Body of pancreas (tissue), 4 donors: ENCODE measurements at regions not wholly inside any gene's neighbourhood (a gene's known extent, or its start where the extent isn't known, plus 50 kb on each side); places are given as distances from the start of the nearest gene placed in this dataset.

Experiments used
- ATAC-seq: fragments of 150-250 bp; one replicate; pipeline ENCODE4 v1.9.1; 2016
- DNase-seq, 4 donors: peaks; one replicate each; pipeline ENCODE4 v3.0.0-alpha.2; 2019
- H3K27ac ChIP-seq, 4 donors: fragments of 200-600 bp; sonication (generic); 1 replicate in 3 of 4; 2 replicates in 1 of 4; pipeline versions ENCODE4 v1.5.1 to v1.6.1; 2016 to 2019; ENCODE audit warnings: mild to moderate bottlenecking in 1 of 4, mixed read lengths in 1 of 4, moderate library complexity in 1 of 4
- H3K27me3 ChIP-seq, 2 donors: fragments of 200-600 bp; sonication (generic); one replicate each; pipeline ENCODE4 v1.6.0; 2016; ENCODE audit warnings: mild to moderate bottlenecking in 1 of 2
- H3K36me3 ChIP-seq, 2 donors: fragments of 200-600 bp; sonication (generic); replicated peaks in 1 of 2; 2 replicates each; pipeline ENCODE4 v1.5.1; 2016; ENCODE audit warnings: low read depth in 2 of 2; ENCODE audit not compliant: insufficient read depth in 1 of 2
- H3K4me1 ChIP-seq: fragments of 200-600 bp; sonication (generic); one replicate; pipeline ENCODE4 v1.6.0; 2016
- H3K4me3 ChIP-seq, 2 donors: fragments of 200-600 bp; sonication (generic); 1 replicate in 1 of 2; 2 replicates in 1 of 2; pipeline ENCODE4 v1.5.1; 2016 to 2019
- H3K9me3 ChIP-seq, 3 donors: fragments of 200-600 bp; sonication (generic); 1 replicate in 2 of 3; 2 replicates in 1 of 3; pipeline ENCODE4 v1.5.1; 2016
- CTCF ChIP-seq, 7 experiments: fragments of 450-650 bp in 4 of 7; fragments of 200-600 bp in 3 of 7; sonication (generic) in 3 of 7; IDR thresholded peaks; one replicate each; pipeline ENCODE4 v1.5.1; 2016 to 2019; ENCODE audit warnings: antibody characterized with exemption in 7 of 7
- POLR2A ChIP-seq, 3 donors: fragments of 450-650 bp; IDR thresholded peaks; one replicate each; pipeline ENCODE4 v1.6.1; 2016; ENCODE audit warnings: antibody characterized with exemption in 3 of 3, mild to moderate bottlenecking in 2 of 3
- WGBS, 2 donors: methylation state at CpG; one replicate each; pipeline ENCODE4 v1.1.5; 2017; 5-methylcytosine and 5-hydroxymethylcytosine counted together
- intact Hi-C: fragments of 100-400 bp; cut with DNase I; formaldehyde crosslinking; loops from one replicate; pipeline ENCODE4 v1.15.1; 2023

DNA sequence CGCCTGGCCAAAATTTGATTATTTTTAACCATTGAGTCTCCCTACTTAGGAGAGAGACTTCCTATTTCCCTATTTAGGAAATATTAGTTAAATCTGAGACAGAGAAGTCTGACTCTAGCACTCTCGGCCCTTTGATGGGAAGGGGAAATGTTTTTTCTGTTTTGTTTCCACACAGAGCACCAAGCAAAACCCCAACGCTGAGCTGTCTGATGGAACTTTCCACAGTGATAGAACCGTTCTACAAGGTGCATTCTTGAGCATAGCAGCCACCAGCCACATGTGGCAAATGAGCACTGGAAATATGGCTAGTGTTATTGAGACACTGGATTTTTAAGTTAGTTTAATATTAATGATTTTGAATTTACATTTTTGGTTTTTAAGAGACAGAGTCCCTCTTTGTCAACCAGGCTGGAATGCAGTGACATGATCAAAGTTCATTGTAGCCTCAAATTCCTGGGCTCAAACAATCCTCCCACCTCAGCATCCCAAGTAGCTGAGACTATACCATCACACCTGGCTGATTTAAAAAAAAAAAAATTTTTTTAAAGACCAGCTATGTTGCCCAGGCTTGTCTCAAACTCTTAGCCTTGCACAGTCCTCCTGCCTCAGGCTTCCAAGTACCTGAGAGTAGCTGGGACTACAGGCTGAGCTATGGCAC lies 77.3 kb upstream of the GALNT2 start:
- H3K27me3 ChIP-seq, result no peaks in the 10 kb centered on the region
- no peaks in the 10 kb centered on the region for H3K9me3 ChIP-seq
- ATAC-seq, result no peak
- TF ChIP-seq CTCF (IDR thresholded peaks at IDR 0.05), result no peak
- no peak for TF ChIP-seq POLR2A (IDR thresholded peaks at IDR 0.05)
- 81 to 95% methylated on average over 4 of the region's 4 CpGs for WGBS, 2 donors
- no peak overlapping the region for H3K27ac ChIP-seq
- H3K36me3 ChIP-seq, result no peaks in the 10 kb centered on the region
- no peak for DNase-seq
- peaks cover 16% of the 10 kb centered on the region for H3K4me1 ChIP-seq
- H3K4me3 ChIP-seq, result no peak overlapping the region
- intact Hi-C loops, result no loop called here

DNA sequence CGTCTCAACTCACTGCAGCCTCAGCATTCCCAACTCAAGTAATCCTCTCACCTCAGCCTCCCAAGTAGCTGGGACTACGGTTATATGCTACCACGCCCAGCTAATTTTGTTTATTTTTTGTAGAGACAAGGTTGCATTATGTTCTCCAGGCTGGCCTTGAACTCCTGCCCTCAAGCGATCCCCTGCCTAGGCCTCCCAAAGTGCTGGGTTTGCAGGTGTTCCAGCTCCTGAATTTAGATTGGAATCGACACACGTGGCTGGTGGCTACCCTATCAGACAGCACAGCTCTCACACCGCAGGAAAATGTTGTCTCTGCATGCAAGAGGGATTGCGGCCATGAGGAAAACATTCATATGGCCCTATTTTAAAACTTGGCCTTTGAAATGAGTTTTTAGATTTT lies 76.7 kb upstream of the GALNT2 start:
- ATAC-seq, result no peak
- Histone ChIP-seq H3K4me1 (peaks cover 18% of the 10 kb centered on the region), H3K27ac (no peak overlapping the region), H3K4me3 (no peak overlapping the region), H3K27me3 (no peaks in the 10 kb centered on the region), H3K36me3 (no peaks in the 10 kb centered on the region), H3K9me3 (no peaks in the 10 kb centered on the region)
- DNase-seq, result no peak
- no peak for TF ChIP-seq POLR2A (IDR thresholded peaks at IDR 0.05)
- 54 to 66% methylated on average over 8 of the region's 8 CpGs for WGBS, 2 donors
- intact Hi-C loops, result no loop called here

- Histone ChIP-seq H3K4me1 (peaks cover 26% of the 10 kb centered on the region), H3K4me3 (no peak overlapping the region), H3K27me3 (no peaks in the 10 kb centered on the region), H3K27ac (no peak overlapping the region), H3K36me3 (no peaks in the 10 kb centered on the region), H3K9me3 (no peaks in the 10 kb centered on the region)
- WGBS, 2 donors, result 27 to 38% methylated on average over 8 of the region's 8 CpGs
- no peak for DNase-seq
- intact Hi-C loops, result no loop called here
- no peak for ATAC-seq
- TF ChIP-seq CTCF (IDR thresholded peaks at IDR 0.05), result peak in 1 of 7 experiments; percentile 8
- TF ChIP-seq POLR2A (IDR thresholded peaks at IDR 0.05), result no peak
Measured at GRCh38 chr1:229991104-229991513, 75.9 kb upstream of the GALNT2 start.

DNA sequence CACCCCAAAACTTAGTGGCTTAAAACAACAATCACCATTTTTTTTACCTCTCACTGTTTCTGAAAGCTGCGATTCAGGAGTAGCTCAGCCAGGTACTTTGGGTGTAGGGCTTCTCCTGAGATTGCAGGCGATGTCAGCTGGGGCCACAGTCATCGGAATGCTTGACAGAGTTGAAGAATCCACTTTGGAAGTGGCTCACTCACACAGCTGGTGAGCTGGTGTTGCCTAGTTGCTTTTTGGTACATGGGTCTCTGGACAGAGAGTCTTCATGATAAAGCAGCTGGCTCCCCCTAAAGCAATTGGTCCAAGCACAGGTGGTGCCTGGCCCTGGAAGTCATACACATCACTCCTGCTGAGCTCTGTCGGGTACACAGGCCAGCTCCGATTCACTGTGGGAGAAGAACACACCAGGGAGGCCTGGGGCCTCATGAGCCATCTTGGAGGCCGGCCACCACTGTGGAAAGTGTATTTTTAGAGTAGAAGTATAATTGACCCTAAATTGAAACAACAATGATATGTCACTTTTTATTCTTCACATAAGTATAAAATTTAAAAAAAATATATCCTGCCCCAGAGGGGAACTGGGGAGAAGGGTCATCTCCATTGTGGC lies 75.2 kb upstream of the GALNT2 start:
- no peak for ATAC-seq

GRCh38 chr1:229993060-229993459 lies 74.0 kb upstream of the GALNT2 start:
- Histone ChIP-seq H3K36me3 (no peaks in the 10 kb centered on the region), H3K27me3 (no peaks in the 10 kb centered on the region), H3K4me1 (peaks cover 35% of the 10 kb centered on the region), H3K4me3 (no peak overlapping the region), H3K27ac (no peak overlapping the region), H3K9me3 (no peaks in the 10 kb centered on the region)
- ATAC-seq (no peak), DNase-seq (no peak)
- intact Hi-C loops, result no loop called here
- TF ChIP-seq CTCF (IDR thresholded peaks at IDR 0.05) (no peak), POLR2A (IDR thresholded peaks at IDR 0.05) (no peak)

More for the DNA sequence above, 75.2 kb upstream of the GALNT2 start:
- H3K36me3 ChIP-seq, result no peaks in the 10 kb centered on the region
- H3K27ac ChIP-seq, result no peak overlapping the region
- WGBS, 2 donors, result 79 to 85% methylated on average over 6 of the region's 6 CpGs
- TF ChIP-seq CTCF (IDR thresholded peaks at IDR 0.05), result no peak
- no peak for TF ChIP-seq POLR2A (IDR thresholded peaks at IDR 0.05)
- no peaks in the 10 kb centered on the region for H3K9me3 ChIP-seq
- peaks cover 33% of the 10 kb centered on the region for H3K4me1 ChIP-seq
- intact Hi-C loops, result no loop called here
- H3K27me3 ChIP-seq, result no peaks in the 10 kb centered on the region
- no peak for DNase-seq
- H3K4me3 ChIP-seq, result no peak overlapping the region
